Left ventricle myocardium inferior (tissue), 1 donor: ENCODE measurements at regions not wholly inside any gene's neighbourhood (a gene's known extent, or its start where the extent isn't known, plus 50 kb on each side); places are given as distances from the start of the nearest gene placed in this dataset.

Experiments
- DNase-seq: peaks from one replicate; pipeline ENCODE4 v3.0.0-alpha.2; 2020
- H3K27ac ChIP-seq: fragments of 200-600 bp; replicated peaks from 2 replicates; pipeline ENCODE4 v1.8.0; 2021
- H3K27me3 ChIP-seq: fragments of 200-600 bp; 2 replicates; pipeline ENCODE4 v1.8.0; 2021; ENCODE audit warnings: low read depth
- H3K36me3 ChIP-seq: fragments of 200-600 bp; 2 replicates; pipeline ENCODE4 v1.8.0; 2021
- H3K4me1 ChIP-seq: fragments of 200-600 bp; 2 replicates; pipeline ENCODE4 v1.8.0; 2021
- H3K4me3 ChIP-seq: fragments of 200-600 bp; 2 replicates; pipeline ENCODE4 v1.8.0; 2021; ENCODE audit warnings: mild to moderate bottlenecking, moderate library complexity
- H3K9me3 ChIP-seq: fragments of 200-600 bp; replicated peaks from 2 replicates; pipeline ENCODE4 v1.8.0; 2021
- intact Hi-C: fragments of 100-400 bp; cut with micrococcal nuclease; formaldehyde crosslinking; loops from one replicate; pipeline ENCODE4 v1.11.0; 2022
- TF ChIP-seq, protein P1 (sequence below): fragments of 200-600 bp; IDR thresholded peaks from 2 replicates; pipeline ENCODE4 v1.8.0; 2021; ENCODE audit warnings: antibody characterized with exemption, mild to moderate bottlenecking, borderline replicate concordance
- donor health status: DM: no; HTN: yes; CAD: no; lungs with severe emphysema.

- Histone ChIP-seq H3K27ac (no peak overlapping the region), H3K4me1 (no peaks in the 10 kb centered on the region), H3K4me3 (no peak overlapping the region), H3K9me3 (no peaks in the 10 kb centered on the region), H3K27me3 (peaks cover 94% of the 10 kb centered on the region), H3K36me3 (no peaks in the 10 kb centered on the region)
- no peak for DNase-seq
- intact Hi-C loops = no loop called here
- TF ChIP-seq, protein P1, sequence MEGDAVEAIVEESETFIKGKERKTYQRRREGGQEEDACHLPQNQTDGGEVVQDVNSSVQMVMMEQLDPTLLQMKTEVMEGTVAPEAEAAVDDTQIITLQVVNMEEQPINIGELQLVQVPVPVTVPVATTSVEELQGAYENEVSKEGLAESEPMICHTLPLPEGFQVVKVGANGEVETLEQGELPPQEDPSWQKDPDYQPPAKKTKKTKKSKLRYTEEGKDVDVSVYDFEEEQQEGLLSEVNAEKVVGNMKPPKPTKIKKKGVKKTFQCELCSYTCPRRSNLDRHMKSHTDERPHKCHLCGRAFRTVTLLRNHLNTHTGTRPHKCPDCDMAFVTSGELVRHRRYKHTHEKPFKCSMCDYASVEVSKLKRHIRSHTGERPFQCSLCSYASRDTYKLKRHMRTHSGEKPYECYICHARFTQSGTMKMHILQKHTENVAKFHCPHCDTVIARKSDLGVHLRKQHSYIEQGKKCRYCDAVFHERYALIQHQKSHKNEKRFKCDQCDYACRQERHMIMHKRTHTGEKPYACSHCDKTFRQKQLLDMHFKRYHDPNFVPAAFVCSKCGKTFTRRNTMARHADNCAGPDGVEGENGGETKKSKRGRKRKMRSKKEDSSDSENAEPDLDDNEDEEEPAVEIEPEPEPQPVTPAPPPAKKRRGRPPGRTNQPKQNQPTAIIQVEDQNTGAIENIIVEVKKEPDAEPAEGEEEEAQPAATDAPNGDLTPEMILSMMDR = no peak
These were observed 251.2 kb upstream of the POU3F1 start for GRCh38 chr1:38297842-38298241.

DNA sequence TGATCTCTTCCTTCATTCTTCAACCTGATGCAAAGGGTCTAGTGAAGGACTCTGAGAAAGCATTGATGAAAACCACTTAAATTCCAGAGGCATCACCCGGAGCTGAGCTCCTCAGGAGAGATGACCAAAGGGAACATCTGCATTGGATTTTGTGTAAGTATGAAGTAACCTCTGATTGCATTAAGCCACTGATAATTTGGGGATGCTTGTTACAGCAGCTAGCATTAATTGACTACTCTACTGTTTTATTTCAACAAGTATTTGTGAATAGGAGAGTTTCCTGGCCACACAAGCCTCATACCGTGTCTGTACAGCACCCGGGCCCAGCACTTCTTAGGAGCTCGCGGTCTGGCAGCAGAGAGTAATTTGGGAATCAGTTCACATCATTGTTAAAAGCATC lies 250.7 kb upstream of the POU3F1 start:
- H3K9me3 ChIP-seq = no peaks in the 10 kb centered on the region
- TF ChIP-seq, protein P1 = no peak
- intact Hi-C loops = no loop called here
- H3K36me3 ChIP-seq = no peaks in the 10 kb centered on the region
- DNase-seq = no peak
- H3K4me1 ChIP-seq = no peaks in the 10 kb centered on the region
- H3K27ac ChIP-seq = no peak overlapping the region
- peaks cover 94% of the 10 kb centered on the region for H3K27me3 ChIP-seq
- no peak overlapping the region for H3K4me3 ChIP-seq

DNA sequence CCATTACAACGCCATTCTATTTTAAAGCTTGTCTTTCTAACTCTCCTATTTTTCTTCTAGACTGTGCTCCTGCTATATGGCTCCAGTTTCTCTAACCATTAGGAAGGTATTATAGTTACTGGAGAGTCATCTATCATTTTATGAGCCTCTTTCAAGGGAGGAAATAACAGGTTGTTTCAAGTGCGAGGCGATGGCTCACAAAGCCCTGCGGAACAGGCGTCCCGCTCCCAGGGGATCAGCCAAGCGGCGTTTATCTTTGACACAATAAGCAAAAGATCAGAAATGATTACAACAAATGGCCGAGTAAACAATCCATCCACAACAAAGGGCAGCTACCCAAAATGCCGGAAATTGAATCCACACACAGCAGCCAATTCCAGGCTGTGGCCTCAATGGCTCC lies 249.5 kb upstream of the POU3F1 start:
- no peak for DNase-seq
- Histone ChIP-seq H3K4me1 (no peaks in the 10 kb centered on the region), H3K27me3 (peaks cover 89% of the 10 kb centered on the region), H3K36me3 (no peaks in the 10 kb centered on the region), H3K4me3 (no peak overlapping the region), H3K27ac (no peak overlapping the region), H3K9me3 (no peaks in the 10 kb centered on the region)
- TF ChIP-seq, protein P1 = no peak
- intact Hi-C loops = no loop called here

DNA sequence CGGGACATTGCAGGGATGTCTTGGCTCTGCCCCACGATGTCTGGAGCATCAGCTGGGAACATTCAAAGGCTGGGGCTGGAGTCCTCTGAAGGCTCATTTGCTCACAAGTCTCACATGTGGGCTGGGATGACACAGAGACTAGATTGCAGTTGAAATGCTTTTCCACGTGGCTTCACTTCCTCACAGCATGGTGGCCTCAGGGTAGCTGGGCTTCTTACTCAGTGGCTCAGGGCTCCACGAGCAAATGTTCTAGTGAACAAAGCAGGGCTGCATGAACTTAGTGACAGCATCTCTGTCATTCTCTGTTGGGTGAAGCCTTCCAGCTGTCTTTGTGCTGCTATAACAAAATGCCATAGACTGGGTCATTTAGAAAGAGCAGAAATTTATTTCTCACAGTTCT lies 247.0 kb upstream of the POU3F1 start:
- TF ChIP-seq, protein P1 = no peak
- Histone ChIP-seq H3K36me3 (no peaks in the 10 kb centered on the region), H3K4me3 (no peak overlapping the region), H3K9me3 (no peaks in the 10 kb centered on the region), H3K27me3 (peaks cover 66% of the 10 kb centered on the region), H3K27ac (no peak overlapping the region), H3K4me1 (no peaks in the 10 kb centered on the region)
- DNase-seq = no peak
- intact Hi-C loops = no loop called here

- no peak overlapping the region for H3K27ac ChIP-seq
- no peaks in the 10 kb centered on the region for H3K36me3 ChIP-seq
- H3K4me3 ChIP-seq = no peak overlapping the region
- H3K9me3 ChIP-seq = no peaks in the 10 kb centered on the region
- H3K4me1 ChIP-seq = no peaks in the 10 kb centered on the region
- DNase-seq = no peak
- intact Hi-C loops = no loop called here
- H3K27me3 ChIP-seq = peaks cover 60% of the 10 kb centered on the region
- TF ChIP-seq, protein P1 = no peak
These were observed 246.4 kb upstream of the POU3F1 start for GRCh38 chr1:38292969-38293368.
